ENCODE measurements at regions not wholly inside any gene's neighbourhood (a gene's known extent, or its start where the extent isn't known, plus 50 kb on each side); places are given as distances from the start of the nearest gene placed in this dataset.

DNA sequence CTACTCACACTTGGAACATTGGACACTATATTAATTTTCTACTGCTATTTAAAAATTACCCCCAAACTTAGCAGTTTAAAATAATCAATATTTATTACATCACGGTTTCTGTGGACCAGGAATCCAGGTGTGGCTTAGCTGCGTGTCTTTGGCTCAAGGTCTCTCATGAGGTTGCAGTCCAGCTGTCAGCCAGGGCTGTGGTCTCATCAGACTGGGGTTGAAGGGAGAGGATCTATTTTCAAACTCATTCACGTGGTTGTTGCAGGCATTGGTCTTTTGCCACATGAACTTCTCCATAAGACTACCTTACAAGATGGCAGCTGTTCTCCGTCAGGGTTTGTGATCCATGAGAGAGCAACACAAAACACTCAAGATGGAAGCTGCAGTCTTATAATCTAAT is 343.0 kb downstream of the BCAT1 start:
- TF ChIP-seq, protein P1, sequence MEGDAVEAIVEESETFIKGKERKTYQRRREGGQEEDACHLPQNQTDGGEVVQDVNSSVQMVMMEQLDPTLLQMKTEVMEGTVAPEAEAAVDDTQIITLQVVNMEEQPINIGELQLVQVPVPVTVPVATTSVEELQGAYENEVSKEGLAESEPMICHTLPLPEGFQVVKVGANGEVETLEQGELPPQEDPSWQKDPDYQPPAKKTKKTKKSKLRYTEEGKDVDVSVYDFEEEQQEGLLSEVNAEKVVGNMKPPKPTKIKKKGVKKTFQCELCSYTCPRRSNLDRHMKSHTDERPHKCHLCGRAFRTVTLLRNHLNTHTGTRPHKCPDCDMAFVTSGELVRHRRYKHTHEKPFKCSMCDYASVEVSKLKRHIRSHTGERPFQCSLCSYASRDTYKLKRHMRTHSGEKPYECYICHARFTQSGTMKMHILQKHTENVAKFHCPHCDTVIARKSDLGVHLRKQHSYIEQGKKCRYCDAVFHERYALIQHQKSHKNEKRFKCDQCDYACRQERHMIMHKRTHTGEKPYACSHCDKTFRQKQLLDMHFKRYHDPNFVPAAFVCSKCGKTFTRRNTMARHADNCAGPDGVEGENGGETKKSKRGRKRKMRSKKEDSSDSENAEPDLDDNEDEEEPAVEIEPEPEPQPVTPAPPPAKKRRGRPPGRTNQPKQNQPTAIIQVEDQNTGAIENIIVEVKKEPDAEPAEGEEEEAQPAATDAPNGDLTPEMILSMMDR (IDR thresholded peaks at IDR 0.05) = no peak
- TF ChIP-seq POLR2A (IDR thresholded peaks at IDR 0.05) = no peak
